ENCODE measurements at regions not wholly inside any gene's neighbourhood (a gene's known extent, or its start where the extent isn't known, plus 50 kb on each side); places are given as distances from the start of the nearest gene placed in this dataset.

DNA sequence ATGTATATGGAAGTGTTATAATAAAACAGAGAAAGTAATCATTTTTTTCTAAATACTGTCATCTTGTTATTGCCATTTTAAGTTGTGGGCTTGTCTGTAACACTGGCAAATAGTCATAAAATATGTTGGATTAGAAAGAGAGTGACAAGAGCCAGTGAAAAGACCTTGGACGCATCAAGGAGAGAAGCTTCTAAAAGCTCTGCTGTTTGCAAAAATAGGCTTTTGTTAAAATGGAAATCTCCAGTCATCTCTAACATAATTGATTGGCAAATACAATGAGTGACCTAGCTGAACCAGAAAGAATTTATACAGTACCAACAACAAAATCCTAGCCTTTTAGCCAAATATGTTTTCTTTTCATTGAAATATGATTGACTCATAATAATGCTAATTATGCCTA lies 245.8 kb upstream of the RMST start:
- WGBS, 2 donors = 60 to 65% methylated on average over 1 of the region's 1 CpG
- TF ChIP-seq POLR2A (IDR thresholded peaks at IDR 0.05) = no peak
- TF ChIP-seq, protein P1, sequence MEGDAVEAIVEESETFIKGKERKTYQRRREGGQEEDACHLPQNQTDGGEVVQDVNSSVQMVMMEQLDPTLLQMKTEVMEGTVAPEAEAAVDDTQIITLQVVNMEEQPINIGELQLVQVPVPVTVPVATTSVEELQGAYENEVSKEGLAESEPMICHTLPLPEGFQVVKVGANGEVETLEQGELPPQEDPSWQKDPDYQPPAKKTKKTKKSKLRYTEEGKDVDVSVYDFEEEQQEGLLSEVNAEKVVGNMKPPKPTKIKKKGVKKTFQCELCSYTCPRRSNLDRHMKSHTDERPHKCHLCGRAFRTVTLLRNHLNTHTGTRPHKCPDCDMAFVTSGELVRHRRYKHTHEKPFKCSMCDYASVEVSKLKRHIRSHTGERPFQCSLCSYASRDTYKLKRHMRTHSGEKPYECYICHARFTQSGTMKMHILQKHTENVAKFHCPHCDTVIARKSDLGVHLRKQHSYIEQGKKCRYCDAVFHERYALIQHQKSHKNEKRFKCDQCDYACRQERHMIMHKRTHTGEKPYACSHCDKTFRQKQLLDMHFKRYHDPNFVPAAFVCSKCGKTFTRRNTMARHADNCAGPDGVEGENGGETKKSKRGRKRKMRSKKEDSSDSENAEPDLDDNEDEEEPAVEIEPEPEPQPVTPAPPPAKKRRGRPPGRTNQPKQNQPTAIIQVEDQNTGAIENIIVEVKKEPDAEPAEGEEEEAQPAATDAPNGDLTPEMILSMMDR (IDR thresholded peaks at IDR 0.05) = no peak

DNA sequence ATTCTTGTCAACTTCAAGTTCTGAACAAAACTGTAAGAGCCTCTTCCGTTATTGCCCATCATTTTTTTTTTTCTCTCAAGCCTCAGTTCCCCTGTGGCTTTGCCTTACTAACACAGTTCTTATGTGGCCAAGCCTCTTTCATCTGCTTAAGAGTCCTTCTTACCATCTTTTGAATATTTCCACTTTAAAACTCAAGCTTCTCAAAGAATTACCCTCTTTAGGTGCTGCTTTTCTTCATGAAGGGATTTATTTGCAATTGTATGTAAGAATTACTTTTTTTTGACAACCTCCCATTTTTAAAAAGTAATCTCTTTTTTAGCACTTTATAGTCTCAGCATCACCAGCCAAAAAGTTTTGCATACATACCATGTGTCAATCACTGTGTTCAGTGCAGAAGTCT lies 240.2 kb upstream of the RMST start:
- intact Hi-C loops (cut with DNase I; ENCODE audit: low total_unique reads) = no loop called here
- Histone ChIP-seq H3K27ac (no peak overlapping the region), H3K4me1 (no peaks in the 10 kb centered on the region), H3K9me3 (no peaks in the 10 kb centered on the region), H3K4me3 (no peak overlapping the region), H3K27me3 (no peaks in the 10 kb centered on the region), H3K36me3 (ENCODE audit: low read depth, missing control alignments) (no peaks in the 10 kb centered on the region)
- WGBS, 2 donors = 92 to 100% methylated on average over 1 of the region's 1 CpG
- TF ChIP-seq POLR2A (IDR thresholded peaks at IDR 0.05) = no peak
- TF ChIP-seq, protein P1 (IDR thresholded peaks at IDR 0.05) = no peak
- DNase-seq = no peak

More for the DNA sequence above, 245.8 kb upstream of the RMST start:
- Histone ChIP-seq H3K27ac (no peak overlapping the region), H3K4me3 (no peak overlapping the region), H3K9me3 (no peaks in the 10 kb centered on the region), H3K4me1 (no peaks in the 10 kb centered on the region), H3K36me3 (ENCODE audit: low read depth, missing control alignments) (no peaks in the 10 kb centered on the region), H3K27me3 (no peaks in the 10 kb centered on the region)
- intact Hi-C loops (cut with DNase I; ENCODE audit: low total_unique reads) = no loop called here
- no peak for DNase-seq

DNA sequence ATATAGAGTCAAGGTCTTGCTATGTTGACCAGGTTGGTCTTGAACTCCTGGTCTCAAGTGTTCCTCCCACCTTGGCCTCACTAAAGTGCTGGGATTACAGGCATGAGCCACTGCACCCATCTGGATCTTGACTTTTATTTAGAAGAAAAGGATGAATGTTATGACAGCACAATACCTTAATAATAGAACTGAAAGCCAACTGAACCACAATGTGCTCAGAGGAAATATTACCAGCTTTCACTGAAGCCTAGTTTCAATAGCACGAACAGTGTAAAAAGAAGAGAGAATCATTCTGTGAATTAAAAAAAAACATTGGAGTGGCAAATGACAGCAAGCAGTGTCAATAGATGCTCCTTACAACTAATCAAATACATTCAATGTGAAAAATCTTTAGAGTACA lies 239.2 kb upstream of the RMST start:
- DNase-seq = no peak
- intact Hi-C loops (cut with DNase I; ENCODE audit: low total_unique reads) = no loop called here
- Histone ChIP-seq H3K27ac (no peak overlapping the region), H3K9me3 (no peaks in the 10 kb centered on the region), H3K4me1 (no peaks in the 10 kb centered on the region), H3K27me3 (no peaks in the 10 kb centered on the region), H3K4me3 (no peak overlapping the region), H3K36me3 (ENCODE audit: low read depth, missing control alignments) (no peaks in the 10 kb centered on the region)
- WGBS, 2 donors = 91 to 100% methylated on average over 1 of the region's 1 CpG
- TF ChIP-seq, protein P1 (IDR thresholded peaks at IDR 0.05) = no peak
- no peak for TF ChIP-seq POLR2A (IDR thresholded peaks at IDR 0.05)

DNA sequence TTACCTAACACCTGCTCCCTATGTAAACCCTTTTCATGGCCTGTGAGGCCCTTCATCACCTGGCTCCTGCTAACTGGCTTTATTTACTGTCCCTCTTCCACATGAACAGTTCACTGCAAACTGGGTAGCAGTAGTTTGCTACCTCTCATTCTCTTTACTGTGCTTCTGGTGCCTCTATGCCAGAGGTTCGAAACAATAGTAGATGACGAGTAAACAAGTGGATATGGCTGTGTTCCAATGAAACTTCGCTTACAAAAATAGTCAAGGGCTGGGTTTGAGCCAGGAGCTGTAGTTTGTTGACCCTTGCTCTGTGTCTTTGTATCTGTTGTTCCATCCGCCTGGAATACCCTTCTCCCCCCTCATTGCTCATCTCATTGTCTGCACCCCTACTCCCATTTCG lies 233.6 kb upstream of the RMST start:
- H3K27me3 ChIP-seq = no peaks in the 10 kb centered on the region

DNA sequence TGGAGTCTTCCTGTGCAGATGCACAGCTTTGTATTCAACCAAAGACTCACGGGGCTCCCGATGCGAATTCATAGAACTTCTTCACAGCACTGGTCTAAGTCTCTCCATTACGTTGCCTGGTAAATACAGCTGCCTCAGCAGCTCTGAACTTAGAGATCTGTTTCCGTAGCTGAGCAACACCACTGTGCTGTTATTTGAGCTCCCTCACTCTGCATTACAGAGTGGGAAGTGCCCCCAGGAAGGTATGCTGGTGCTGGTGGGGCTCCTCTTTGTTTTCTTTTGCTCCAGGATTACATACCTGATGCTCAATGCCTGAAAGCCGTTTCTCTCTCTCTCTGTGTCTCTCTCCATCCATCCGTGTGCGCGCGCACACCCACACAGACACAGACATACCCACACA lies 227.5 kb upstream of the RMST start:
- TF ChIP-seq, protein P1 (IDR thresholded peaks at IDR 0.05) = no peak
- no peak for TF ChIP-seq POLR2A (IDR thresholded peaks at IDR 0.05)
- H3K27me3 ChIP-seq = no peaks in the 10 kb centered on the region
- no peaks in the 10 kb centered on the region for H3K36me3 ChIP-seq (ENCODE audit: low read depth, missing control alignments)
- no peaks in the 10 kb centered on the region for H3K9me3 ChIP-seq
- no peak overlapping the region for H3K4me3 ChIP-seq
- intact Hi-C loops (cut with DNase I; ENCODE audit: low total_unique reads) = no loop called here
- no peak for DNase-seq
- WGBS, 2 donors = 61 to 64% methylated on average over 10 of the region's 10 CpGs
- H3K4me1 ChIP-seq = no peaks in the 10 kb centered on the region
- no peak overlapping the region for H3K27ac ChIP-seq

More for the DNA sequence above, 233.6 kb upstream of the RMST start:
- Histone ChIP-seq H3K4me1 (no peaks in the 10 kb centered on the region), H3K4me3 (no peak overlapping the region), H3K27ac (no peak overlapping the region), H3K36me3 (ENCODE audit: low read depth, missing control alignments) (no peaks in the 10 kb centered on the region), H3K9me3 (no peaks in the 10 kb centered on the region)
- no peak for DNase-seq
- WGBS, 2 donors = 74 to 82% methylated on average over 5 of the region's 5 CpGs
- intact Hi-C loops (cut with DNase I; ENCODE audit: low total_unique reads) = no loop called here
- TF ChIP-seq, protein P1 (IDR thresholded peaks at IDR 0.05) = no peak
- no peak for TF ChIP-seq POLR2A (IDR thresholded peaks at IDR 0.05)
